RPMI8226 (cell line): ENCODE measurements at regions not wholly inside any gene's neighbourhood (a gene's known extent, or its start where the extent isn't known, plus 50 kb on each side); places are given as distances from the start of the nearest gene placed in this dataset.

Experiments used
- DNase-seq: peaks from one replicate; pipeline ENCODE4 v3.0.0-alpha.2; 2015

GRCh38 chr6:87935196-87935595 lies 112.4 kb upstream of the SPACA1 start:
- DNase-seq = no peak

GRCh38 chr6:87932361-87932760 lies 115.3 kb upstream of the SPACA1 start:
- no peak for DNase-seq

DNA sequence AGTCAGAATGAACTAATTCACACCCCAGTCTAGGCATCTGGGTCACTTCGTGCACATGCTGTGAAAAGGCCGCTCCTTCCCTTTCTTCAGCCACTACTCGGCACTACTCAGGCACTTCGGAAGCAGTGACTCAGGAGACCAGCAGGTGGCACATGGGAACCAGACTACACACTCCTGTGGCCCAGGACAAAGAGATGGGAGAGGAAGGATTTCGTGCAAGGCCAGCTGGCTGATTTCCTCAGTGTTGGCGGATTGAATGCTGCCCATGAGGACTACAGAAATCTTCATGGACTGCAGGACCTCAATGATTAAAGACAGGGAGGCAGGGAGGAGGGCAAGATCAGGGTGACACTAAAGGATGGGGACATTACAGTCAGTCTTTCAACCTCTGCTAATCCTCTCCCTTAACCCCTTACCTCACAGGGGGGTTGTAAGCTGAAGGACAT lies 117.8 kb upstream of the SPACA1 start:
- peak; percentile 82 for DNase-seq

DNA sequence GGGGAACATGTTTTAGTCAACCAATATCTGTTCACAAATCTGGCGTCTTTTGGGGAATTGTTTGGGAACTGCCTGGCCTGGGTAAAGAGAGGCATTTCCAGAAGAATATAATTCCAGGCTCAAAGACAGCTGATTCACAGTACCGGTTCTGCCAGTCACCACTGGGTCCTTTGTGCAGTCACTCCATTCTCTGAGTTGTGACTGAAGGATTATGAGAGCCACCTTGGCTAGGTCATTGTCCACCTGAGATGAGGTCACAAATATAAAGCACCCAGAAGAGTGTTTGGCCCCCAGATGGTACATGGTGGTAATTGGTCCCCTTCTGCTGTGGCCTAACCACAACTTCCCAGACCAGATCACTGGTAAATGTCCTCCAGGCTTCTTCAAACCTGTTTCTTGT lies 121.0 kb upstream of the SPACA1 start:
- DNase-seq = no peak

DNA sequence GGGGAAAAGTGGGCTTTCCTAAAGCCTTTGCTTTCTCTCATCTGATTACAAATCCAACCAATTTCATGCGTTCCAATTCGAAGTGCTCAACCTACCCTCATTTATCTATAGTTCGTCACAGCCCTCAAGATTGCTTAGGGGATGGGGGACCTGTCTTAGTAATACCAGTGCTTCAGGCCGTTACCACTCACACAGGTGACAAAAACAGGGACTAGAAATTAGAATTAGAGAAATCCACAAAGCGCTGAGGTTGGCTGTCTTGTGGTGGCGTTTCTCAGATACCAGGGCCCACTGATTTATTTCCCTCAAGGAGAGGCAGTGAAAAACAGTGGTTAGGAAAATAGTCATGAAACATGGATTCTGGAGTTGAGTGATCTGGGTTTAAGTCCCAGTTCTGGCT lies 121.6 kb upstream of the SPACA1 start:
- peak; percentile 49 for DNase-seq

DNA sequence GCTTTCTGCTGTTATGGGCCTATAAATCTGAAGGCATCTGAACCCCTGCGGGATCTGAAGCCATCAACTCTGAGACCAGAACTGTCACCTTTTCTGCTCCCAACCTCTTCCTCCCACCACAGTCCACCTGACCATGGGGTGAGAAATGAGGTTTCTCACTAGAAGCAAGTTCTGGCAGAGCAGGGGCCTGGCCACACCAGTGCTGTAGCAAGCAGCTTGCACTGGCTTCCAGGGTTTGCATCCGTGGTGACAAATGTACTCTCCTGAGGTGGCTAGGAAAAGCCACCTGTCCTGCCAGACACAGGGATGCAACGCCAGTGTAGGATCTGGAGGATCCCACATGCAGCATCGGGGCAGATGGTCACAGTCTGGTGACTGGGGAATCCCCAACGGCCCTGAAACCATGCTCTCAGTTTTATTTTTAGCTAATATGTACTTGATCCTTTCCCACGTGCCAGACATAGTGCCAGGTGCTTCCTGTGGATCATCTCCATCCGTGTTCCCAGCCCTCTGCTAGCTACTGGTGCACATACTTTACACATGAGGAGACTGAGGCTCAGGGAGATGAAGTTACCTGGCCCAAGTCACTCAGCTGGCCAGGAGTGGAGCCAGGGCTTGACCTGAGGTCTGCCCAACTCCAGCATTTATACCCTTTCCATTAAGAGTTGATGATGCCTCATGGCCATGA lies 122.1 kb upstream of the SPACA1 start:
- DNase-seq = peak; percentile 78

- DNase-seq = no peak
Measured at GRCh38 chr6:87923389-87924050, 124.1 kb upstream of the SPACA1 start.

DNA sequence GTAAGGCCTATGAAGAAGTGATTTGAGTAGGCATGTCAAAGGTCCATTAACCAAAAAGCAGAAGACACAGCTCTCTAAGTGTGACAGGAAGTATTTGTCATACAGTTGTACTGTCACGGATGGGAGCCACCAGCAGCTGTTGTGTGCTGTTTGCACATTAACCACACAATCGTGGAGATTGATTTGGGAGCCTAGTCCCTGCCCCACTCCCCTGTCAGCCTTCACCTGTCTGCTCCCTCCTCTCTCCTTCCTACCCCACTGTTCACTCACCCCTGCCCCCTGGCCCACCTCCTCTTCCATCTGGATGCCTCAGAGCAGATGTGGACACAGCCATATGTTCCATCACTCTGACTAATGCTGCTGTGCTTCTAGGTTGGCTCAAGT lies 124.7 kb upstream of the SPACA1 start:
- peak; percentile 46 for DNase-seq

DNA sequence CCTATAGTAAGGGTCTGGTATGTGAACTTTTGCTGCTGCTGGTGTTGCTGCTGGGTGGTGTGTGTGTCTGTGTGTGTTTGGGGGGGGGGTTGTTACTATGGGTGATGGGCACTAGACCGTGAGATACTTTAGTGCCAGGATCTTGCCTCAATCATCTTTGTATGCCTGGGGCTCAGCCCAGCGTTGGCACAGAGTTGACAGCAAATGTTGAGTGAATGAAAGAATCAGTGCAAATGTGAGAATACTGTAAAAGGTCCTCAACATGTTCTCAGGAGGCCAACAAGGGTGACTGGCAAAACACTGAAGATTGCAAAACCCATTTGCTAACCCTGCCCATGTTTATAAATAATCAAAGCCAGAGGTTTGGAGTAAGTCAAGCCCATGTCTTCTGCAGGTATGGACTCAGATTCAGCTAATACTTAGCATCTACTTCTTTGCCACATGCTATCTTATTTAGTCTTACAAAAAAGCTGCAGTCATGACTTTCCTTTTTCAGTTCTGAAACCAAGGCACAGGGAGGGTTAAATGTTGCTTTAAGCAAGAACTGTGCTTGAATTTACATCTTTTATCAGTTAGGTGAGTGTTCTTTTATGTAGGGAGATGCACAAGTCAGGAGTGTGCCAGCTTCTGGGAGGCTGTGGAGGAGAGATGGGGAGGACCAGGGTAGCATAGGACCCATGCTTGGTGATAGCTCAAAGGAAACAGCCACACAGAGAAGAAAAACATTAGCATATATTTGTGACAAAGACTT lies 125.3 kb upstream of the SPACA1 start:
- peak; percentile 46 for DNase-seq

GRCh38 chr6:87921034-87921433 lies 126.6 kb upstream of the SPACA1 start:
- DNase-seq = no peak

DNA sequence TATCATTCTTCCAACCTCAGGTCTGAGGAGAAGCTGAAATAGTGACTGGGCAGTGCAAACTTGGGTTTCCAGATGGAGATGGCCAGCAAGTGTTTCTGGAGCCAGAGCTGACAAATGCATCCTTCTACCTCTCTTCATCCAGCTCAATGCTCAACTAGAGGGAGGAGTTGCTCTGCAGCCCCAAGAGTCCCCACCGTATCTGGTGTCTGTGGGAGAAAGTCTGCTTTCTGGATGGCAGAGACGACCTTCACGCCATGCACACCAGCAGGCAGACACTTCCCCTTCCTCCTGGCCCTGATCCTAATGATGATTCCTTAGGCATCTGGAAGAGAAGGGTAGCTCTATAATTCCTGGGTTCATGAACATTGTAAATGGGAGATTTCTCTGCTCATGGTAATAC lies 127.4 kb upstream of the SPACA1 start:
- DNase-seq = no peak

DNA sequence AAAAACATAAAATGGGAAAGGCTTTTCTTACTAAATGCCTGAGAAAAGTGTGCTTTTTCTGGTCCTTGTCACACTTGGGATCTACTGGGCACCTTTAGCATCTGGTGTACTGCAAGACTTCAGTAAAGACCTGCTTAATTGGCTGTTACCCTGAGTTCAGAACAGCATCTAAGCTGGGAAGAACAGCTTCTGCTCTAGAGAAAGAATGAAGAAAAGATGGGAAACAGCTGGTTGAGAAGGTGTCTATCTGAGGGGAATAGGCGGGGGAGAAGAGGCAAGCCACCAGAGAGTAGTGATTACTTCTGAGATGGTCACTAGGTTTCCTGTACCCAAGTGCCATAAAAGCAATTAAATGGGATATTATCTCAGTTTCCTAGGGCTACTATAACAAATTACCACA lies 128.2 kb upstream of the SPACA1 start:
- no peak for DNase-seq

DNA sequence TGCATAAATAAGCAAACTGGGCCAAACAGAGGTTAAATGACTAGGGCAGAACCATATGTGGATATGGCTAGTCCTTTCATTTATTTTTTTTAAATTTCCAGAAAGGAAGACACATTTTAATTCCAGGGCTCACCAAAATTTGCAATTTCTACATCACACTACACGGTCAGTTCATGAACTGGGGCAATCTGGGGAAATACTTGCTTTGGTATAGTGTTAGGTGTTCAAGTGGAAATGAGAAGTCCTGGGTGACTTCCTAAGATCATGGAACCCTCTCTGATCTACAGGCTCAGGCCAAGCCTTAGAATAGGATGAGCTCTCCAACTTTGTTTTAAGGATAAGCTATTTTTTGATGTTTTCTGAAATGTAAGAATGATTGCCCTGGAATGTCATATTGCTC lies 128.6 kb upstream of the SPACA1 start:
- no peak for DNase-seq

DNA sequence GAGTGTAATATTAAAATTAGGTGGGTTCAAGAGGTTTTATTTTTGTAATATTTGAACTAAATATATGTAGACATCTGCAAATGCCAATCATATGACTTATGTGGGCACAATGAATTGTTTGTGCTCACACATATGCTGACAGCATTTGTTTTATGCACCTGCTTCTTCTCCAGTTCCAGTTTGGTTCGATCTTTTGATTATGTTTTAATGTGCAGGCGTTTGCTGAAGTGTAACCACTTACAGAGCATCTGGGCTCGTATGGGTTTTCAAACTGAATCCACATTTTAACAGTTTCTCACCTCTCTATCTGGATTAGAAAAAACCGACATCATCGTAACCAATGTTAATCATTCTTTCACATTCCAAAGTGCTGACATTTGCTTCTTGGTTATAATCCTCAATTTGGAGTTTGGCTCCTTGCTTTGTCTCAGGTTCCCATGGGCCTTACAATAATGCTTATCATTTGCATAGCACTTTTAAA lies 129.1 kb upstream of the SPACA1 start:
- DNase-seq = peak; percentile 77

GRCh38 chr6:87917886-87918285 lies 129.8 kb upstream of the SPACA1 start:
- DNase-seq = peak; percentile 50

- no peak for DNase-seq
Measured at GRCh38 chr6:87916446-87916845, 131.2 kb upstream of the SPACA1 start.

DNA sequence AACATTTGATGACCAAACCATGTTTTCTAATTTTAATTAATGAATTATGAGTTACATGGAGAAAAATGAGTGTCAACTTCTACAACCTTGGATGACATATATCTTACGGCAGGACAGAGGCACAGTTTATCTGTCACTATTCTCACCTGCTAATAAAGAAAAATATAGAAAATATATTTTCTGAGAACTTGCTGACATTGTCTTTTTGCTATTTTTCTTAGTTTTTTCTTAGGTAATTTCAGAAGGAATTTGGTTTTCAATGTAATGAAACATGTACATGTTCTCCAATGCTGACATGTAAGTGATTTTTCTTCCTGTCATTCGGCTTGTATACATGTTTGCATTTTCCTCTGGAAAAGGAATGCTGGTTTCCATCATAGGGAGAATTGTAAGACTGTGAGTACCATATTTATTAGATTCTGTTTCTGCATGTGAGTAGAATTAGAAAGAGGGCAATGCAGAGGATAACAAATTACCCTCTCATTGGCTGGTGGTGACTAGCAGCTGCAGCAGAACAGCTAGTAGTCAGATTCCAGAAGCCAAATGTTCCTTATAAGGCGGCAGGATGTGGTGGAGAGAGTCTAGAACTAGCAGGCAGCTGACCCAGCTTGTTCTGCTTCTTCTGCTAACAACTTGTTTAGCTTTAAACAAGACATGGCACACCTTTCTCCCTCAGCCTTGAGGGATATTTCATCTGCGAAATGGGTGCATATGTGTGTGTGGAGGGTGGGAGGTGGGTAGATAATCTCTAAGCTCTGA lies 132.8 kb upstream of the SPACA1 start:
- peak; percentile 50 for DNase-seq

DNA sequence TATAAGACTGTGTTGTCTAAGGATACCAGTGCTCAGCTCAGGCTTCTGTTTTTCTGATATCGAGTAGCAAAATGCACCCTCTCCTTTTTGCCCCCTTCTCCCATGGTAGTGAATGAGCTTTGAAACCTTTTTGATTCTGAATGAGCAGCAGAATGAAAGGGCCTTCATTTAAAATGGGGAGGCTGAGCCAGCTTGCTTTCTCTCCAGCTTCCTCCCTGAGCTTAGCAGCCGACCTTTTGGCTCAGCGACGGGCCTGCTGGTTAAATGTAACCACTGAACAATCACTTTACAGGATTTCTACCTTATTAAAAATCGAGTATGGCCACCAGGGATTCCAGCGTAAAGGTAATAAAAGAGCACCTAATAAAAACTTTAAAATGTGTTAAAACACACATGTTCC lies 133.7 kb upstream of the SPACA1 start:
- DNase-seq = no peak

DNA sequence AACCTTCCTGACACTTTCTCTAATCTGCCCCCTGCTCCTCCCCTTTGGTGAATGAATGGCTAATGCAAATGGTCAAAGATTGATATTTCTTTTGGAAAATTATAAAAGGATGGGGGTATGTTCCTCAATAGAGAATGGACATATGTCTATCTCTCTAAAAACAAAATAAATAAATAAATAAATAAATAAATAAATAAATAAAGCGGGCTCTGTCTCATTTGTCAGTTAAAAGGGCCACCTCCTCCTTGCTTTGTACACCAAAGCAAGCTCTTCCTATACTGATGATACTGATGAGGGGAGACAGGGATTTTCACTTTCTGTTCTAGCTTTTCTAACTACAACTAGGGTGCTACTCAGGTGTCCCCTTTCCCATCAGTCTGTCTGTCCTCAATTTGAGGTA lies 135.5 kb upstream of the SPACA1 start:
- no peak for DNase-seq

- DNase-seq = no peak
Measured at GRCh38 chr6:87909849-87910248, 137.8 kb upstream of the SPACA1 start.

DNA sequence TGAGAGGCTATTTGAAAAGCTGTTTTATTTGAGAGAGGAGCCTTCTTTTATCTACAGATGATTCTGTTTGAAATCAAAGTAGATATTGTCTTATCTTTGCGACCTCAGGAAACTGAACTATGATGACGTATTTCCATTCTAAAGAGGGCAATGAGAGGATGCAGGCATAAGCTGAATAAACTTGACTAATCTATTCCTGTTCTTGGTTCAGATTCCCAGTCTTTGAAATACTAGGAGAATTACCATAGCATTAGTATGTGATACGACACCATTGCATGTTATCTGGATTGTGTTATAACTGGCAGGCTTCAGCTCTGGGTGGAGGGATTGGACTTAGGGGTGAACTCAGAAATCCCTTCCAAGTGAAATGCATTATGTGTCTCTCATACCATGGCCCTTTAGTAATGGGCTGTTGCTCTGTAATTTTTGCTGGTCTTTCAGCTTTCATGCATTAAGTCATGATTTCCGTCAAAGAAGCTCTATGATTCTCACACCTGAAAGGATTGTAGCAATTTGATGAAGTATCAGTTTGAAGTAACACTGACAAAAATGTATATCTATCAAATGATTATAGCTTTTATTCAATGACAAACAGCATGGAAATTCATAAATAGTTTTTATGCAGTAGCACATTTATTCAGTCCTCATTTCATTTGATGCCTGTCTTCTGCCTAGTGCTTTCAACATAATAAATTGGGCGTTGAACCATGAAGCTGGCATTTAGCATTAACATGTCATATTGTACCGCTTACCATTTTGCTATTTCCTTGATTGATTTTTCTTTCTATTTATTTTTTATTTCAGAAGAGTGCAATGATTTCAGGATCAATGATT lies 138.4 kb upstream of the SPACA1 start:
- no peak for DNase-seq

GRCh38 chr6:87907521-87907920 lies 140.1 kb upstream of the SPACA1 start:
- no peak for DNase-seq
